ENCODE measurements at regions not wholly inside any gene's neighbourhood (a gene's known extent, or its start where the extent isn't known, plus 50 kb on each side); places are given as distances from the start of the nearest gene placed in this dataset.

DNA sequence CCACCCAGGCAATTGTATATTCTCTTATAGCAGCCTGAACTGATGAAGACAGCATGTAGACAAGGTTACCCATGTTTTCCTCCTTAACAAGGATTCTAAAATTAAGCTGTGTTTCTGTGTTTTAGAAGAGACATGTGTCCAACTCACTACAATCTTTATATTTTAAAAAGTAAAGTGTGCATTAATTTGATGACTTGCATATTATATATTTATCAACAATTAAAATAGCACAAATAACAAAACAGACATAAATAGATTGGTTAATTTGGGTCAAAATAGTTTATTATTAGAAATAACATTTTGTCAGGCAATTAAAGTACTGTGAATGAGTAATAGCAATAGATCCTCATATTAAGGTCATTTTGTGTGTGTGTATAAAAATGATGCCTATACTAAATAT is 357.1 kb downstream of the PDGFC start:
- H3K23ac ChIP-seq (ENCODE audit: low read depth, low read length), result no peak overlapping the region
- H2BK120ac ChIP-seq (ENCODE audit: low read depth, low read length), result peak overlapping the region; percentile 68; the same call in 1 of the 2 replicates
- no peak for DNase-seq
- no peak for ATAC-seq (ENCODE audit: low read depth)
- no peak overlapping the region for H3K56ac ChIP-seq (ENCODE audit: extremely low read depth, insufficient read depth, low read length)
- H2BK15ac ChIP-seq (ENCODE audit: low read depth, low read length), result 0 out of 3 replicates have a peak overlapping the region, but pooled peaks have one; percentile 50
- H2AK9ac ChIP-seq (replicated peaks; ENCODE audit: low read depth, low read length, poor library complexity), result no peak overlapping the region
- H3K4me2 ChIP-seq (ENCODE audit: low read depth, low read length), result no peak overlapping the region
- no peaks in the 10 kb centered on the region for H3K9me3 ChIP-seq (ENCODE audit: control insufficient read depth, insufficient read depth, low read length)
- H3K4ac ChIP-seq (ENCODE audit: low read depth, low read length), result peak overlapping the region; percentile 58; the same call in 1 of the 2 replicates
- no peaks in the 10 kb centered on the region for H3K36me3 ChIP-seq (ENCODE audit: control insufficient read depth, insufficient read depth, low read length)
- 0 out of 2 replicates have a peak overlapping the region, but pooled peaks have one; percentile 32 for H4K91ac ChIP-seq (ENCODE audit: insufficient read depth, low read depth, low read length)
- in situ Hi-C loops (cut with MboI; ENCODE audit: low sequenced_read_pairs), result no loop called here
- no peak overlapping the region for H4K5ac ChIP-seq (ENCODE audit: low read depth, low read length)
- peaks cover 2% of the 10 kb centered on the region; the same call in 1 of the 2 replicates for H3K4me1 ChIP-seq (ENCODE audit: control insufficient read depth, insufficient read depth, low read length)
- no peak overlapping the region for H3K27ac ChIP-seq (ENCODE audit: insufficient read depth, low read length)
- 0 out of 2 replicates have a peak overlapping the region, but pooled peaks have one; percentile 59 for H2BK20ac ChIP-seq (ENCODE audit: low read depth, low read length)
- peak; percentile 36; the same call in 1 of the 2 replicates for TF ChIP-seq MAFK (IDR thresholded peaks at IDR 0.05; ENCODE audit: low read depth, low read length)
- TF ChIP-seq, protein P1, sequence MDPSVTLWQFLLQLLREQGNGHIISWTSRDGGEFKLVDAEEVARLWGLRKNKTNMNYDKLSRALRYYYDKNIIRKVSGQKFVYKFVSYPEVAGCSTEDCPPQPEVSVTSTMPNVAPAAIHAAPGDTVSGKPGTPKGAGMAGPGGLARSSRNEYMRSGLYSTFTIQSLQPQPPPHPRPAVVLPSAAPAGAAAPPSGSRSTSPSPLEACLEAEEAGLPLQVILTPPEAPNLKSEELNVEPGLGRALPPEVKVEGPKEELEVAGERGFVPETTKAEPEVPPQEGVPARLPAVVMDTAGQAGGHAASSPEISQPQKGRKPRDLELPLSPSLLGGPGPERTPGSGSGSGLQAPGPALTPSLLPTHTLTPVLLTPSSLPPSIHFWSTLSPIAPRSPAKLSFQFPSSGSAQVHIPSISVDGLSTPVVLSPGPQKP (IDR thresholded peaks at IDR 0.05; ENCODE audit: borderline replicate concordance, low read depth, low read length), result no peak
- no peaks in the 10 kb centered on the region for H3K79me1 ChIP-seq (ENCODE audit: low read depth in 1 of 2, low read length in 2 of 2)
- H3K4me3 ChIP-seq (ENCODE audit: insufficient read depth, low read depth, low read length), result no peak overlapping the region
- ChIA-PET CTCF (no interaction called here), POLR2A (ENCODE audit: unreplicated experiment) (no interaction called here)
- H2AFZ ChIP-seq (replicated peaks; ENCODE audit: low read length, poor library complexity), result no peak overlapping the region
- dilution Hi-C loops (cut with HindIII; ENCODE audit: low sequenced_read_pairs, unreplicated experiment), result no loop called here
- H3K27me3 ChIP-seq (ENCODE audit: control insufficient read depth, insufficient read depth, low read length), result no peaks in the 10 kb centered on the region
- H3K9ac ChIP-seq (ENCODE audit: low read depth, low read length), result no peak overlapping the region
- intact Hi-C loops (cut with micrococcal nuclease), result no loop called here
- no TSS peak for BruUV-seq (replicated peaks)
- no peak overlapping the region for H3K14ac ChIP-seq (replicated peaks; ENCODE audit: low read depth, low read length)
- H3K9me1 ChIP-seq (ENCODE audit: insufficient read depth, low read length), result no peaks in the 10 kb centered on the region
- H4K20me1 ChIP-seq (ENCODE audit: insufficient read depth, low read length), result no peaks in the 10 kb centered on the region
- H3K18ac ChIP-seq (ENCODE audit: low read depth, low read length), result no peak overlapping the region; the same call in 1 of the 2 replicates
- peak overlapping the region; percentile 17 for H2BK5ac ChIP-seq (ENCODE audit: low read depth, low read length, poor library complexity, severe bottlenecking)
- H2AK5ac ChIP-seq (ENCODE audit: low read depth, low read length), result no peak overlapping the region
- H4K8ac ChIP-seq (ENCODE audit: low read depth in 2 of 2, low read length in 2 of 2), result peak overlapping the region in 1 of 2 experiments; percentile 37; a peak in 1 of 4 replicates
